Left lobe of liver (tissue), 2 donors: ENCODE measurements at regions not wholly inside any gene's neighbourhood (a gene's known extent, or its start where the extent isn't known, plus 50 kb on each side); places are given as distances from the start of the nearest gene placed in this dataset.
"Not testable (repeated sequence)": the region's sequence is repeated elsewhere in the genome, so short reads cannot be mapped to it uniquely, and the experiment has no call there.

ENCODE experiments used
- ATAC-seq: fragments of 200-7000 bp; cut with Tn5 transposase; one replicate; pipeline ENCODE4 v1.9.1; 2020; ENCODE audit warnings: mild to moderate bottlenecking, moderate library complexity
- DNase-seq: peaks from one replicate; pipeline ENCODE4 v3.0.0-alpha.2; 2020; ENCODE audit warnings: low spot score
- donor health status: DM: no; HTN: no; CAD: no; lungs with moderate emphysema.
- donor health status: DM: no; HTN: yes; CAD: no.

GRCh38 chrX:80508083-80508482 is 87.8 kb downstream of the TENT5D start:
- not testable (repeated sequence) for ATAC-seq, DNase-seq

GRCh38 chrX:80511969-80512760 is 91.9 kb downstream of the TENT5D start:
- ATAC-seq = no peak
- DNase-seq = no peak

GRCh38 chrX:80512924-80513323 is 92.7 kb downstream of the TENT5D start:
- ATAC-seq (no peak), DNase-seq (no peak)

- no peak for ATAC-seq
- DNase-seq = no peak
Measured at GRCh38 chrX:80513625-80514024, 93.4 kb downstream of the TENT5D start.

GRCh38 chrX:80537096-80537495 is 116.8 kb downstream of the TENT5D start:
- ATAC-seq (no peak), DNase-seq (no peak)

- DNase-seq (no peak), ATAC-seq (no peak)
Measured at GRCh38 chrX:80550722-80551121, 130.5 kb downstream of the TENT5D start.

GRCh38 chrX:80556148-80556547 is 135.9 kb downstream of the TENT5D start:
- DNase-seq = no peak
- ATAC-seq = no peak

GRCh38 chrX:80572636-80573035 is 152.4 kb downstream of the TENT5D start:
- ATAC-seq (no peak), DNase-seq (no peak)

- no peak for ATAC-seq
Measured at GRCh38 chrX:80573275-80573674, 153.0 kb downstream of the TENT5D start.

GRCh38 chrX:80574486-80575086 is 154.3 kb downstream of the TENT5D start:
- not testable (repeated sequence) for ATAC-seq, DNase-seq

More at GRCh38 chrX:80573275-80573674, 153.0 kb downstream of the TENT5D start:
- no peak for DNase-seq

GRCh38 chrX:80576267-80576666 is 156.0 kb downstream of the TENT5D start:
- DNase-seq (no peak), ATAC-seq (no peak)

- DNase-seq (no peak), ATAC-seq (no peak)
Measured at GRCh38 chrX:80576806-80577533, 156.7 kb downstream of the TENT5D start.

- ATAC-seq (peak; percentile 66), DNase-seq (no peak)
Measured at GRCh38 chrX:80578517-80579105, 158.4 kb downstream of the TENT5D start.

GRCh38 chrX:80590992-80591391 is 170.7 kb downstream of the TENT5D start:
- peak; percentile 8 for DNase-seq
- not testable (repeated sequence) for ATAC-seq

- ATAC-seq = no peak
- no peak for DNase-seq
Measured at GRCh38 chrX:80602036-80602860, 182.0 kb downstream of the TENT5D start.
